Keratinocyte (primary cell): ENCODE measurements at regions not wholly inside any gene's neighbourhood (a gene's known extent, or its start where the extent isn't known, plus 50 kb on each side); places are given as distances from the start of the nearest gene placed in this dataset.
"Not testable (repeated sequence)": the region's sequence is repeated elsewhere in the genome, so short reads cannot be mapped to it uniquely, and the experiment has no call there.

ENCODE experiments used
- DNase-seq: peaks from one replicate; pipeline ENCODE4 v3.0.0-alpha.2; 2011; ENCODE audit warnings: low read depth, missing footprints, low spot score
- FAIRE-seq: peaks from 2 replicates; lab custom pipeline; 2011; peaks lifted over from hg19 to GRCh38; lab: Jason Lieb, UNC
- H2AFZ ChIP-seq: 2 replicates; pipeline ENCODE4 v1.6.0; 2012; ENCODE audit warnings: low read length, control low read depth, inconsistent platforms; ENCODE audit not compliant: control insufficient read depth
- H3K27ac ChIP-seq: 2 replicates; pipeline ENCODE4 v1.5.1; 2011; ENCODE audit warnings: low read length; ENCODE audit not compliant: control insufficient read depth, insufficient read depth
- H3K27me3 ChIP-seq: 3 replicates; pipeline ENCODE4 v1.6.0; 2011; ENCODE audit warnings: low read length; ENCODE audit not compliant: control insufficient read depth, insufficient read depth; ENCODE audit errors: extremely low read depth
- H3K36me3 ChIP-seq, 2 experiments: 2 replicates in 1 of 2; 3 replicates in 1 of 2; pipeline ENCODE4 v1.5.1; 2011; ENCODE audit warnings: low read length in 2 of 2, mild to moderate bottlenecking in 1 of 2; ENCODE audit not compliant: control insufficient read depth in 2 of 2, insufficient read depth in 2 of 2; ENCODE audit errors: extremely low read depth in 1 of 2
- H3K4me1 ChIP-seq: 3 replicates; pipeline ENCODE4 v1.5.1; 2011; ENCODE audit warnings: low read length; ENCODE audit not compliant: control insufficient read depth, insufficient read depth; ENCODE audit errors: extremely low read depth
- H3K4me2 ChIP-seq: 3 replicates; pipeline ENCODE4 v1.6.0; 2011; ENCODE audit warnings: low read depth, low read length; ENCODE audit not compliant: control insufficient read depth, insufficient read depth; ENCODE audit errors: extremely low read depth
- H3K4me3 ChIP-seq, 3 experiments: fragments of 200-600 bp in 1 of 3; sonication (generic) in 1 of 3; 2 replicates in 2 of 3; 3 replicates in 1 of 3; pipeline ENCODE4 v1.5.1; 2011 to 2016; ENCODE audit warnings: low read length in 3 of 3, mild to moderate bottlenecking in 3 of 3, control low read depth in 2 of 3, inconsistent platforms in 1 of 3, low read depth in 1 of 3, mixed read lengths in 1 of 3, mixed run types in 1 of 3, moderate library complexity in 1 of 3; ENCODE audit not compliant: control insufficient read depth in 2 of 3, insufficient read depth in 2 of 3; ENCODE audit errors: extremely low read depth in 1 of 3
- H3K79me2 ChIP-seq: 2 replicates; pipeline ENCODE4 v1.6.0; 2012; ENCODE audit warnings: low read length; ENCODE audit not compliant: control insufficient read depth, insufficient read depth
- H3K9ac ChIP-seq: 3 replicates; pipeline ENCODE4 v1.6.0; 2011; ENCODE audit warnings: low read length; ENCODE audit not compliant: control insufficient read depth, insufficient read depth; ENCODE audit errors: extremely low read depth
- H3K9me1 ChIP-seq: 3 replicates; pipeline ENCODE4 v1.6.0; 2011; ENCODE audit warnings: low read length; ENCODE audit not compliant: control insufficient read depth, insufficient read depth; ENCODE audit errors: extremely low read depth
- H3K9me3 ChIP-seq: 2 replicates; pipeline ENCODE4 v1.5.1; 2012; ENCODE audit warnings: low read depth, low read length; ENCODE audit not compliant: control insufficient read depth
- H4K20me1 ChIP-seq: 3 replicates; pipeline ENCODE4 v1.6.0; 2011; ENCODE audit warnings: low read length; ENCODE audit not compliant: control insufficient read depth, insufficient read depth; ENCODE audit errors: extremely low read depth
- CTCF ChIP-seq, 3 experiments: IDR thresholded peaks in 1 of 3; conservative IDR thresholded peaks in 1 of 3; optimal IDR thresholded peaks in 1 of 3; 2 replicates in 2 of 3; 3 replicates in 1 of 3; pipeline versions ENCODE3 to v1.5.1; 2011; ENCODE audit warnings: low read length in 3 of 3, mild to moderate bottlenecking in 3 of 3, moderate library complexity in 2 of 3, control low read depth in 1 of 3, inconsistent platforms in 1 of 3; ENCODE audit not compliant: insufficient read depth in 2 of 3; ENCODE audit errors: extremely low read depth in 1 of 3
- EZH2 ChIP-seq: IDR thresholded peaks from one replicate; pipeline ENCODE4 v1.6.1; 2012; ENCODE audit warnings: inconsistent platforms, mild to moderate bottlenecking, low read length, moderate library complexity
- dilution Hi-C: fragments of 300-500 bp; cut with MboI; formaldehyde crosslinking; loops from one replicate; pipeline ENCODE4 v1.7.0; 2020; ENCODE audit warnings: low sequenced_read_pairs; ENCODE audit not compliant: extremely low pct_ligation_motif_present

DNA sequence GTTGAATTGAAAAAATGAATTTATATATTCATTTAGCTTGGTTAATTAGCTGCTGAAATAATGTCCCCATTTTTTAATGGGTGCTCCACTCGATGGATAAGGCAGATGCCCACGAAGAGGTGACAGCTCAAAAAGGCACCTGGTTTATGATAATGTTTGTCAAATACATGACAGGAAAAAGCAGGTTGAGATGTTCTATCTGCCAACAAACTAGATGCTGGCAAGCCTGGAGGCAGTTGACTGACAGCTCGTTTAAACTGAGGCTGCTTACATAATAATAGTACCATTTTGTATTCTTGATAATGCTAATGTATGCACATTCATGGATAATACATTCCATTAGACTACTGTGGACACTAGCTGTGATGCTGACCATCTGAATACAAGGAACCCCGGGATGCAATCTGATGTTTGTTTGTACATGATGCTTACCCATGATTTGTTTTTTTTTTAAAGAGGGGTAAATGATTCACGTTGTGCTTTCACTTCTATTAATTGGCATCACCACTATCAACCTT, 69.0 kb upstream of the GPR158 start:
- H3K4me3 ChIP-seq, result no peak overlapping the region
- no peak for FAIRE-seq
- no peaks in the 10 kb centered on the region for H3K79me2 ChIP-seq
- no peak for TF ChIP-seq EZH2
- TF ChIP-seq CTCF (optimal IDR thresholded peaks at IDR 0.05 in 1 of 3, IDR thresholded peaks at IDR 0.05 in 1 of 3, conservative IDR thresholded peaks at IDR 0.05 in 1 of 3; ENCODE audit: extremely low read depth in 1 of 3, insufficient read depth in 2 of 3, low read length in 3 of 3), result no peak
- H3K9me1 ChIP-seq, result no peaks in the 10 kb centered on the region
- no peaks in the 10 kb centered on the region for H3K4me1 ChIP-seq
- H2AFZ ChIP-seq, result no peak overlapping the region
- no peaks in the 10 kb centered on the region for H4K20me1 ChIP-seq
- H3K9ac ChIP-seq, result no peak overlapping the region
- H3K9me3 ChIP-seq, result no peaks in the 10 kb centered on the region
- no peak for DNase-seq
- dilution Hi-C loops, result no loop called here
- H3K27me3 ChIP-seq, result peaks cover 8% of the 10 kb centered on the region
- no peaks in the 10 kb centered on the region for H3K36me3 ChIP-seq
- H3K27ac ChIP-seq, result no peak overlapping the region
- no peak overlapping the region for H3K4me2 ChIP-seq

DNA sequence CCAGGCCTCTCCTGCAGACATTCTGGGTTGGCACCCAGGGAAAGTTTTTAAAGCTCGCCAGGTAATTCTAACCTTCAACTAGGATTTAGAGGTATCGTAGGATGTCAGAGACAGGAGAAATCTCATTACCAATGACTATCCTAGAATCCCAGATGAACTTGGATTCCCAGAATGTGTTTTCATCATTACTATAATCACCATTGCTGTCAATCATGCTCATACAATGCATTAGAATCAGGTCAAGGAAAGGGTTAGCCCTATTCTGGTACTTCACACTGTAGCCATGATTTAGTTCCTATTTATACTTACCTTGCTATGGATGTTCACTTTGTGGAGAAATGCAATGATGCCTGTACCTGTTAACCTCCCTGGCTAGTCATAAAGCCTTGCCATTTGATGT, 67.0 kb upstream of the GPR158 start:
- Histone ChIP-seq H3K79me2 (no peaks in the 10 kb centered on the region), H3K36me3 (no peaks in the 10 kb centered on the region), H3K9ac (no peak overlapping the region), H3K9me1 (no peaks in the 10 kb centered on the region), H4K20me1 (no peaks in the 10 kb centered on the region), H3K4me3 (no peak overlapping the region), H3K4me1 (no peaks in the 10 kb centered on the region), H3K9me3 (no peaks in the 10 kb centered on the region), H3K27ac (no peak overlapping the region), H3K27me3 (peaks cover 5% of the 10 kb centered on the region), H3K4me2 (no peak overlapping the region), H2AFZ (no peak overlapping the region)
- TF ChIP-seq CTCF (optimal IDR thresholded peaks at IDR 0.05 in 1 of 3, IDR thresholded peaks at IDR 0.05 in 1 of 3, conservative IDR thresholded peaks at IDR 0.05 in 1 of 3; ENCODE audit: extremely low read depth in 1 of 3, insufficient read depth in 2 of 3, low read length in 3 of 3) (no peak), EZH2 (no peak)
- dilution Hi-C loops, result no loop called here
- no peak for FAIRE-seq
- no peak for DNase-seq

DNA sequence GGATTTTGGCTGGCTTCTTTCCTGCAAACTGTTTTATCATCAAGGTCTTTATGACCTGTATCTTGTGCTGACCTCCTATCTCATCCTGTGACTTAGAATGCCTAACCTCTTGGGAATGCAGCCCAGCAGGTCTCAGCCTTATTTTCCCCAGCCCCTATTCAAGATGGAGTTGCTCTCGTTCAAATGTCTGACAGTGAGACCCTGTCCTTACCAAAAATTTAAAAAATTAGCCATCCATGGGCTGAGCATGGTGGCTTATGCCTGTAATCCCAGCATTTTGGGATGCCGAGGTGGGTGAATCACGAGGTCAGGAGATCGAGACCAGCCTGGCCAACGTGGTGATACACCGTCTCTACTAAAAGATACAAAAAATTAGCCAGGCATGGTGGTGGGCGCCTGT, 64.9 kb upstream of the GPR158 start:
- DNase-seq, FAIRE-seq, H3K79me2 ChIP-seq, H3K4me2 ChIP-seq, H3K27me3 ChIP-seq, H3K9me3 ChIP-seq, H2AFZ ChIP-seq, H3K36me3 ChIP-seq, H3K27ac ChIP-seq, H3K9ac ChIP-seq, H3K4me1 ChIP-seq, dilution Hi-C loops, H3K4me3 ChIP-seq, H4K20me1 ChIP-seq, H3K9me1 ChIP-seq: not testable (repeated sequence)
